Activated CD8-positive, alpha-beta T cell treated with anti-CD3 and anti-CD28 coated beads for 36 hours (primary cell): ENCODE measurements at regions not wholly inside any gene's neighbourhood (a gene's known extent, or its start where the extent isn't known, plus 50 kb on each side); places are given as distances from the start of the nearest gene placed in this dataset.
A peak's percentile ranks its signal among the peaks of the same experiment; 100 is the strongest.

Source experiments
- ATAC-seq: fragments of 200-7000 bp; cut with Tn5 transposase; one replicate; pipeline ENCODE4 v1.10.0; 2021; ENCODE audit warnings: mild to moderate bottlenecking, moderate library complexity
- CTCF ChIA-PET: fragments of 350-600 bp; sonication (Branson Sonifier 250); formaldehyde crosslinking; loops from one replicate; lab custom pipeline; 2021; ENCODE audit warnings: antibody characterized with exemption; lab: Charles Lee
- POLR2A ChIA-PET: fragments of 350-600 bp; sonication (Branson Sonifier 250); formaldehyde crosslinking; loops from one replicate; lab custom pipeline; 2021; ENCODE audit warnings: antibody characterized with exemption; lab: Charles Lee
- DNase-seq: peaks from one replicate; pipeline ENCODE4 v3.0.0-alpha.2; 2020
- H3K27ac Mint-ChIP-seq: one replicate; pipeline ENCODE4 v1.8.0; 2021; ENCODE audit warnings: mild to moderate bottlenecking, mixed read lengths
- H3K27me3 Mint-ChIP-seq: one replicate; pipeline ENCODE4 v1.8.0; 2021; ENCODE audit warnings: mixed read lengths
- H3K36me3 Mint-ChIP-seq: one replicate; pipeline ENCODE4 v1.8.0; 2021; ENCODE audit warnings: low read depth, mixed read lengths
- H3K4me1 Mint-ChIP-seq: one replicate; pipeline ENCODE4 v1.8.0; 2021; ENCODE audit warnings: low read depth, mixed read lengths
- H3K4me3 Mint-ChIP-seq: one replicate; pipeline ENCODE4 v1.8.0; 2021; ENCODE audit warnings: mild to moderate bottlenecking, moderate library complexity, mixed read lengths
- H3K9me3 Mint-ChIP-seq: one replicate; pipeline ENCODE4 v1.8.0; 2021; ENCODE audit warnings: mixed read lengths
- CTCF ChIP-seq: fragments of 200-600 bp; IDR thresholded peaks from one replicate; pipeline ENCODE4 v1.8.0; 2022; ENCODE audit warnings: antibody characterized with exemption, mild to moderate bottlenecking
- intact Hi-C: fragments of 100-400 bp; cut with micrococcal nuclease; formaldehyde crosslinking; loops from one replicate; pipeline ENCODE4 v1.10.0; 2022

- Mint-ChIP-seq H3K27me3 (peaks cover 4% of the 10 kb centered on the region), H3K4me3 (no peak overlapping the region), H3K27ac (no peak overlapping the region), H3K36me3 (no peaks in the 10 kb centered on the region), H3K9me3 (no peaks in the 10 kb centered on the region), H3K4me1 (no peaks in the 10 kb centered on the region)
- no peak for DNase-seq
- POLR2A ChIA-PET, result no interaction called here
- no peak for ATAC-seq
- intact Hi-C loops, result no loop called here
- CTCF ChIA-PET, result interaction anchor here (0.8 to 1.4 kb wide), 5 partner anchors 16 to 873 kb away, joined by 3 to 5 read pairs (median 3); no protein-coding TSS in a partner anchor
- TF ChIP-seq CTCF, result no peak
These were observed 85.0 kb upstream of the SEC11C start for GRCh38 chr18:59054496-59055287.

- H3K4me3 Mint-ChIP-seq, result no peak overlapping the region
These were observed 84.2 kb upstream of the SEC11C start for GRCh38 chr18:59055345-59056032.

GRCh38 chr18:59056706-59057492 lies 82.8 kb upstream of the SEC11C start:
- intact Hi-C loops, result loop anchor here (1.0 kb wide), 1 partner anchor 276 kb away; no protein-coding TSS in a partner anchor

More at GRCh38 chr18:59055345-59056032, 84.2 kb upstream of the SEC11C start:
- POLR2A ChIA-PET, result no interaction called here
- no peak overlapping the region for H3K27ac Mint-ChIP-seq
- TF ChIP-seq CTCF, result no peak
- no peaks in the 10 kb centered on the region for H3K4me1 Mint-ChIP-seq
- H3K9me3 Mint-ChIP-seq, result no peaks in the 10 kb centered on the region
- intact Hi-C loops, result no loop called here
- H3K27me3 Mint-ChIP-seq, result peaks cover 8% of the 10 kb centered on the region
- H3K36me3 Mint-ChIP-seq, result no peaks in the 10 kb centered on the region
- CTCF ChIA-PET, result interaction anchor here (0.8 to 1.4 kb wide), 5 partner anchors 15 to 874 kb away, joined by 3 to 5 read pairs (median 3); no protein-coding TSS in a partner anchor
- ATAC-seq (no peak), DNase-seq (no peak)

GRCh38 chr18:59057493-59057795 lies 82.2 kb upstream of the SEC11C start:
- Mint-ChIP-seq H3K4me1 (no peaks in the 10 kb centered on the region), H3K27ac (no peak overlapping the region), H3K27me3 (peaks cover 15% of the 10 kb centered on the region), H3K9me3 (no peaks in the 10 kb centered on the region), H3K36me3 (no peaks in the 10 kb centered on the region), H3K4me3 (no peak overlapping the region)
- intact Hi-C loops, result loop anchor here (1.0 kb wide), 1 partner anchor 276 kb away; no protein-coding TSS in a partner anchor
- ChIA-PET POLR2A (no interaction called here), CTCF (interaction anchor here (1.1 to 1.5 kb wide), 2 partner anchors 229 to 287 kb away, joined by 3 read pairs; no protein-coding TSS in a partner anchor)
- peak; percentile 29 for TF ChIP-seq CTCF
- DNase-seq, result no peak
- no peak for ATAC-seq

More at GRCh38 chr18:59056706-59057492, 82.8 kb upstream of the SEC11C start:
- peaks cover 13% of the 10 kb centered on the region for H3K27me3 Mint-ChIP-seq
- no peak overlapping the region for H3K27ac Mint-ChIP-seq
- peak; percentile 76 for DNase-seq
- no peaks in the 10 kb centered on the region for H3K9me3 Mint-ChIP-seq
- TF ChIP-seq CTCF, result peak; percentile 83
- H3K4me3 Mint-ChIP-seq, result no peak overlapping the region
- H3K36me3 Mint-ChIP-seq, result no peaks in the 10 kb centered on the region
- ATAC-seq, result peak; percentile 67
- POLR2A ChIA-PET, result no interaction called here
- H3K4me1 Mint-ChIP-seq, result no peaks in the 10 kb centered on the region
- CTCF ChIA-PET, result interaction anchor here (1.1 to 1.5 kb wide), 3 partner anchors 228 to 287 kb away, joined by 3 read pairs; no protein-coding TSS in a partner anchor
